CD14-positive monocyte (primary cell): ENCODE measurements at regions not wholly inside any gene's neighbourhood (a gene's known extent, or its start where the extent isn't known, plus 50 kb on each side); places are given as distances from the start of the nearest gene placed in this dataset.

Experiments used
- DNase-seq, 3 donors: peaks; one replicate each; pipeline ENCODE4 v3.0.0-alpha.2; 2011 to 2022
- H2AFZ ChIP-seq: 2 replicates; pipeline ENCODE4 v1.6.0; 2012; ENCODE audit warnings: mild to moderate bottlenecking, low read depth, low read length, inconsistent platforms; ENCODE audit not compliant: insufficient read depth, poor library complexity, severe bottlenecking
- H3K27ac ChIP-seq, 2 donors: 1 replicate in 1 of 2; 2 replicates in 1 of 2; pipeline ENCODE4 v1.5.1; 2012 to 2013; ENCODE audit warnings: low read length in 2 of 2, control low read depth in 1 of 2, inconsistent platforms in 1 of 2, low read depth in 1 of 2, mild to moderate bottlenecking in 1 of 2
- H3K27me3 ChIP-seq, 2 donors: one replicate each; pipeline versions ENCODE4 v1.6.0 to v1.6.1; 2011 to 2013; ENCODE audit warnings: low read length in 2 of 2; ENCODE audit not compliant: control insufficient read depth in 2 of 2, insufficient read depth in 2 of 2
- H3K36me3 ChIP-seq, 2 donors: replicated peaks in 1 of 2; 1 replicate in 1 of 2; 2 replicates in 1 of 2; pipeline versions ENCODE4 v1.5.1 to v1.6.1; 2012 to 2013; ENCODE audit warnings: low read length in 2 of 2, control low read depth in 1 of 2, inconsistent platforms in 1 of 2, mild to moderate bottlenecking in 1 of 2; ENCODE audit not compliant: insufficient read depth in 2 of 2, control insufficient read depth in 1 of 2
- H3K4me1 ChIP-seq, 2 donors: 1 replicate in 1 of 2; 2 replicates in 1 of 2; pipeline versions ENCODE4 v1.5.1 to v1.6.1; 2012 to 2013; ENCODE audit warnings: low read length in 2 of 2, control low read depth in 1 of 2, inconsistent platforms in 1 of 2, mild to moderate bottlenecking in 1 of 2, moderate library complexity in 1 of 2; ENCODE audit not compliant: insufficient read depth in 2 of 2, control insufficient read depth in 1 of 2
- H3K4me2 ChIP-seq: replicated peaks from 2 replicates; pipeline ENCODE3; 2012; ENCODE audit warnings: low read length, moderate library complexity, mild to moderate bottlenecking; ENCODE audit not compliant: poor library complexity, severe bottlenecking; ENCODE audit errors: extremely low read depth
- H3K4me3 ChIP-seq, 3 experiments: fragments of 200-600 bp in 1 of 3; sonication (generic) in 1 of 3; replicated peaks in 1 of 3; 1 replicate in 2 of 3; 2 replicates in 1 of 3; pipeline ENCODE4 v1.5.1; 2011 to 2013; ENCODE audit warnings: low read length in 3 of 3, mild to moderate bottlenecking in 3 of 3, control low read depth in 2 of 3, low read depth in 2 of 3, inconsistent platforms in 1 of 3, moderate library complexity in 1 of 3
- H3K79me2 ChIP-seq: 2 replicates; pipeline ENCODE4 v1.6.0; 2012; ENCODE audit warnings: mild to moderate bottlenecking, control low read depth, inconsistent platforms, low read length, moderate library complexity; ENCODE audit not compliant: insufficient read depth
- H3K9ac ChIP-seq: 2 replicates; pipeline ENCODE4 v1.6.0; 2017; ENCODE audit warnings: low read length, mild to moderate bottlenecking; ENCODE audit not compliant: insufficient read depth, poor library complexity, severe bottlenecking
- H3K9me3 ChIP-seq, 2 donors: replicated peaks in 1 of 2; 1 replicate in 1 of 2; 2 replicates in 1 of 2; pipeline versions ENCODE4 v1.5.1 to v1.6.1; 2012 to 2013; ENCODE audit warnings: low read length in 2 of 2, control low read depth in 1 of 2; ENCODE audit not compliant: control insufficient read depth in 1 of 2, insufficient read depth in 1 of 2
- H4K20me1 ChIP-seq: 2 replicates; pipeline ENCODE4 v1.6.0; 2012; ENCODE audit warnings: mild to moderate bottlenecking, low read length, control low read depth, moderate library complexity; ENCODE audit not compliant: insufficient read depth
- H3K27ac Mint-ChIP-seq, 7 donors: one replicate each; pipeline ENCODE4 v1.8.0; 2020; ENCODE audit warnings: mild to moderate bottlenecking in 7 of 7, mixed read lengths in 7 of 7, moderate library complexity in 6 of 7, inconsistent platforms in 2 of 7
- H3K27me3 Mint-ChIP-seq, 3 donors: one replicate each; pipeline ENCODE4 v1.8.0; 2021 to 2022; ENCODE audit warnings: low read depth in 3 of 3, mild to moderate bottlenecking in 3 of 3, mixed read lengths in 3 of 3, moderate library complexity in 3 of 3, inconsistent platforms in 1 of 3
- H3K36me3 Mint-ChIP-seq, 2 donors: one replicate each; pipeline ENCODE4 v1.8.0; 2020; ENCODE audit warnings: mixed read lengths in 2 of 2, inconsistent platforms in 1 of 2, mild to moderate bottlenecking in 1 of 2
- H3K4me1 Mint-ChIP-seq: one replicate; pipeline ENCODE4 v1.8.0; 2020; ENCODE audit warnings: mild to moderate bottlenecking, mixed read lengths
- H3K4me3 Mint-ChIP-seq, 2 donors: one replicate each; pipeline ENCODE4 v1.8.0; 2020; ENCODE audit warnings: mild to moderate bottlenecking in 2 of 2, mixed read lengths in 2 of 2, moderate library complexity in 1 of 2
- H3K9me3 Mint-ChIP-seq, 7 donors: one replicate each; pipeline ENCODE4 v1.8.0; 2020 to 2022; ENCODE audit warnings: mixed read lengths in 7 of 7, mild to moderate bottlenecking in 6 of 7, moderate library complexity in 6 of 7, inconsistent platforms in 2 of 7
- CTCF ChIP-seq: fragments of 200-600 bp; IDR thresholded peaks from one replicate; pipeline ENCODE4 v1.8.0; 2022; ENCODE audit warnings: antibody characterized with exemption, mild to moderate bottlenecking
- intact Hi-C, 2 donors: fragments of 100-400 bp; cut with micrococcal nuclease; formaldehyde crosslinking; loops; one replicate each; pipeline versions ENCODE4 v1.15.0 to v1.15.1; 2023

DNA sequence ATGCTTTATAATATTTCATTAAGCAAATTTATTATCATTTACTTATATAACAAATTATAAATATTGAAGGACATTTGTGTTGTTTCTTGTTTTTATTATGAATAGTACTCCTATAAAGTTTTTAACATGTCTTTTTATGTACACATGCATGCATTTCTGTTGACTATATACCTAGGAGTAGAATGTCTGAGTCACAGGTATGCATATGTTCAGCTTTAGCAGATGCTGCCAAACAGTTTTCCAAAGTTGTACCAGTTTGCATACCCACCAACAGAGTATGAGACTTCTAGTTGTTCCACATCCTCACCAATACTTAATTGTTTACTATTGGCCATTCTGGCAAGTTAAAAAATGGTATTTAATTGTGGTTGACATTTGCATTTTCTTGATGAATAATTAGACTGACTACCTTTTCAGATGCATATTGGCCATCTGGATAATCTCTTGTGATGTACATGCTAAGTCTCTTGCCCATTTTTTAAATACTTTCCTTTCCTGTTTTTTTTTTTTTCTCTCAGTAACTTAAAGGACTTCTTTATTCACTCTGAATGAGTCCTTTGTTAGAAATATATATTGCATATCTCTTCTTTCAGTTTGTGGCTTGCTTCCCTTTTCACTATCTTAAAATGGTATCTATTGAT is 132.2 kb upstream of the TRIM2 start:
- H3K79me2 ChIP-seq, result no peaks in the 10 kb centered on the region

DNA sequence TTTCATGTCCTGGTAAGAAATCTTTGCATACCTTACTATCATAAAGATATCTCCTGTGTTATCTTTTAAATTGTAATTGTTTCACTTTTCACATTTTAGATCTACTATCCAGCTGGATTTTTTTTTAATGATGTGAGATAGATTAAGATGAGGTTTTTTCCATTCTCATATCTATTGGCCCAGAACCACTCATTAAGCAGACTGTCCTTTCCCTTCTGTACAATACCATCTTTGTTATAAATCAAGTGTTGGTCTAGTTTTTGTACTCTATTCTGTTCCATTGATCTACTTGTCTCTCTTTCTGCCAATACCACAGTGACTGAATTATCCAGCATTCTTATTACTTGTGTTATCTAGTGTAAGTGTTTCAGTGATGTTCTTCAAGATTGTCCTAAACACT is 131.6 kb upstream of the TRIM2 start:
- H3K4me1 Mint-ChIP-seq, result no peaks in the 10 kb centered on the region
- no peak overlapping the region for H3K4me3 Mint-ChIP-seq
- Histone ChIP-seq H3K4me2 (no peak overlapping the region), H4K20me1 (no peaks in the 10 kb centered on the region), H3K27me3 (no peaks in the 10 kb centered on the region), H3K79me2 (no peaks in the 10 kb centered on the region), H3K9ac (no peak overlapping the region), H3K4me3 (no peak overlapping the region), H2AFZ (no peak overlapping the region), H3K27ac (no peak overlapping the region), H3K36me3 (no peaks in the 10 kb centered on the region), H3K4me1 (no peaks in the 10 kb centered on the region), H3K9me3 (no peaks in the 10 kb centered on the region)
- no peak for TF ChIP-seq CTCF
- intact Hi-C loops, result no loop called here
- no peak overlapping the region for H3K27ac Mint-ChIP-seq
- H3K36me3 Mint-ChIP-seq, result no peaks in the 10 kb centered on the region
- H3K27me3 Mint-ChIP-seq, result peaks cover 0 to 4% (median 2%) of the 10 kb centered on the region in 3 donors
- H3K9me3 Mint-ChIP-seq, result peaks cover 0 to 3% (median 0%) of the 10 kb centered on the region in 7 donors
- DNase-seq, result no peak

More for the DNA sequence above, 132.2 kb upstream of the TRIM2 start:
- H2AFZ ChIP-seq, result no peak overlapping the region
- H3K36me3 ChIP-seq, result no peaks in the 10 kb centered on the region
- H4K20me1 ChIP-seq, result no peaks in the 10 kb centered on the region
- no peaks in the 10 kb centered on the region for H3K27me3 ChIP-seq
- H3K4me1 Mint-ChIP-seq, result no peaks in the 10 kb centered on the region
- H3K36me3 Mint-ChIP-seq, result no peaks in the 10 kb centered on the region
- H3K27ac Mint-ChIP-seq, result no peak overlapping the region
- H3K4me3 ChIP-seq, result no peak overlapping the region
- H3K4me3 Mint-ChIP-seq, result no peak overlapping the region
- H3K9me3 Mint-ChIP-seq, result peaks cover 0 to 3% (median 0%) of the 10 kb centered on the region in 7 donors
- TF ChIP-seq CTCF, result no peak
- H3K4me2 ChIP-seq, result no peak overlapping the region
- H3K4me1 ChIP-seq, result no peaks in the 10 kb centered on the region
- H3K27me3 Mint-ChIP-seq, result peaks cover 0 to 4% (median 2%) of the 10 kb centered on the region in 3 donors
- no peak overlapping the region for H3K9ac ChIP-seq
- no peak for DNase-seq
- H3K9me3 ChIP-seq, result no peaks in the 10 kb centered on the region
- intact Hi-C loops, result no loop called here
- H3K27ac ChIP-seq, result no peak overlapping the region
